HCT116 (cell line): ENCODE measurements at regions not wholly inside any gene's neighbourhood (a gene's known extent, or its start where the extent isn't known, plus 50 kb on each side); places are given as distances from the start of the nearest gene placed in this dataset.

Experiments used
- CBX3 ChIP-seq: IDR thresholded peaks from 2 replicates; pipeline ENCODE4 v1.6.1; 2012; ENCODE audit warnings: low read depth
- CEBPB ChIP-seq: IDR thresholded peaks from 2 replicates; pipeline ENCODE4 v1.6.1; 2012; ENCODE audit warnings: low read depth
- EZH2 ChIP-seq: fragments of 200-600 bp; sonication (generic); IDR thresholded peaks from 2 replicates; pipeline ENCODE4 v1.6.1; 2017; ENCODE audit warnings: antibody characterized with exemption, mixed run types
- EZH2phosphoT487 ChIP-seq: fragments of 200-600 bp; IDR thresholded peaks from 2 replicates; pipeline ENCODE4 v1.6.1; 2018; ENCODE audit warnings: antibody characterized with exemption, borderline replicate concordance
- JUND ChIP-seq: IDR thresholded peaks from 2 replicates; pipeline ENCODE4 v1.6.1; 2012
- POLR2A ChIP-seq: IDR thresholded peaks from 2 replicates; pipeline ENCODE4 v1.7.0; 2011; ENCODE audit warnings: borderline replicate concordance; ENCODE audit not compliant: insufficient read depth, insufficient read length; ENCODE audit errors: extremely low read depth
- POLR2AphosphoS5 ChIP-seq: IDR thresholded peaks from 2 replicates; pipeline ENCODE4 v1.6.1; 2011; ENCODE audit warnings: mild to moderate bottlenecking, low read depth, low read length, moderate library complexity
- TCF7L2 ChIP-seq: IDR thresholded peaks from 2 replicates; pipeline ENCODE4 v1.7.0; 2011; ENCODE audit warnings: borderline replicate concordance, inconsistent platforms; ENCODE audit not compliant: insufficient read depth, insufficient read length; ENCODE audit errors: extremely low read depth
- ZNF274 ChIP-seq: fragments of 200-500 bp; sonication (Bioruptor generic); IDR thresholded peaks from 2 replicates; pipeline ENCODE4 v1.6.1; 2014; ENCODE audit warnings: mild to moderate bottlenecking, low read depth, low read length, inconsistent platforms
- TF ChIP-seq, protein P1 (sequence below): IDR thresholded peaks from 2 replicates; pipeline ENCODE4 v1.6.1; 2012; ENCODE audit warnings: low read depth
- TF ChIP-seq, protein P2 (sequence below), 3 experiments: fragments of 200-600 bp in 1 of 3; sonication (generic) in 1 of 3; IDR thresholded peaks in 2 of 3; conservative IDR thresholded peaks in 1 of 3; 2 replicates each; pipeline ENCODE4 v1.5.1; 2012 to 2017; ENCODE audit warnings: low read depth in 2 of 3, low read length in 2 of 3, antibody characterized with exemption in 1 of 3, borderline replicate concordance in 1 of 3, control low read depth in 1 of 3, mild to moderate bottlenecking in 1 of 3, mixed read lengths in 1 of 3, mixed run types in 1 of 3, moderate library complexity in 1 of 3; ENCODE audit not compliant: insufficient read depth in 1 of 3
- TF ChIP-seq, protein P3 (sequence below): IDR thresholded peaks from 2 replicates; pipeline ENCODE4 v1.6.1; 2012
- TF ChIP-seq, protein P4 (sequence below): IDR thresholded peaks from 2 replicates; pipeline ENCODE4 v1.6.1; 2012

DNA sequence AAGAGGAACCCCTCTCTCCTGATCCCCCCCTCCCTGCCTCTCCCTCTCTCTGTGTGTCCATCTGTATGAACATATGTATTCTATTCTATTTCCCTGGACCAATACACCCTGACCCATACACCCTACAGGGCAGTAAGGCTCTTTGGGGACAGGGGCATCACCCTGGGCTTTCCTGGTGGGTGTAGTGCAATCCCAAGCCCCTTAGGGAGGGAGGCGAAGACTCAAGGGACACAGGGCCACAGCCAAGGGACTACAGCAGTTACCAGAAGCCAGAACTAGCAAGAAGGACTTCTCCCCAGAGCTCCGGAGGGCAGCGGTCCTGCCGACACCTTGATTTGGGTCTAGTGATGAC is 214.2 kb upstream of the RAB6C start:
- TF ChIP-seq, protein P1, sequence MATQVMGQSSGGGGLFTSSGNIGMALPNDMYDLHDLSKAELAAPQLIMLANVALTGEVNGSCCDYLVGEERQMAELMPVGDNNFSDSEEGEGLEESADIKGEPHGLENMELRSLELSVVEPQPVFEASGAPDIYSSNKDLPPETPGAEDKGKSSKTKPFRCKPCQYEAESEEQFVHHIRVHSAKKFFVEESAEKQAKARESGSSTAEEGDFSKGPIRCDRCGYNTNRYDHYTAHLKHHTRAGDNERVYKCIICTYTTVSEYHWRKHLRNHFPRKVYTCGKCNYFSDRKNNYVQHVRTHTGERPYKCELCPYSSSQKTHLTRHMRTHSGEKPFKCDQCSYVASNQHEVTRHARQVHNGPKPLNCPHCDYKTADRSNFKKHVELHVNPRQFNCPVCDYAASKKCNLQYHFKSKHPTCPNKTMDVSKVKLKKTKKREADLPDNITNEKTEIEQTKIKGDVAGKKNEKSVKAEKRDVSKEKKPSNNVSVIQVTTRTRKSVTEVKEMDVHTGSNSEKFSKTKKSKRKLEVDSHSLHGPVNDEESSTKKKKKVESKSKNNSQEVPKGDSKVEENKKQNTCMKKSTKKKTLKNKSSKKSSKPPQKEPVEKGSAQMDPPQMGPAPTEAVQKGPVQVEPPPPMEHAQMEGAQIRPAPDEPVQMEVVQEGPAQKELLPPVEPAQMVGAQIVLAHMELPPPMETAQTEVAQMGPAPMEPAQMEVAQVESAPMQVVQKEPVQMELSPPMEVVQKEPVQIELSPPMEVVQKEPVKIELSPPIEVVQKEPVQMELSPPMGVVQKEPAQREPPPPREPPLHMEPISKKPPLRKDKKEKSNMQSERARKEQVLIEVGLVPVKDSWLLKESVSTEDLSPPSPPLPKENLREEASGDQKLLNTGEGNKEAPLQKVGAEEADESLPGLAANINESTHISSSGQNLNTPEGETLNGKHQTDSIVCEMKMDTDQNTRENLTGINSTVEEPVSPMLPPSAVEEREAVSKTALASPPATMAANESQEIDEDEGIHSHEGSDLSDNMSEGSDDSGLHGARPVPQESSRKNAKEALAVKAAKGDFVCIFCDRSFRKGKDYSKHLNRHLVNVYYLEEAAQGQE: no peak
- TF ChIP-seq POLR2AphosphoS5 (no peak), JUND (no peak), EZH2 (no peak), EZH2phosphoT487 (no peak), POLR2A (no peak), CEBPB (no peak), TCF7L2 (no peak), ZNF274 (no peak), CBX3 (no peak)
- TF ChIP-seq, protein P2, sequence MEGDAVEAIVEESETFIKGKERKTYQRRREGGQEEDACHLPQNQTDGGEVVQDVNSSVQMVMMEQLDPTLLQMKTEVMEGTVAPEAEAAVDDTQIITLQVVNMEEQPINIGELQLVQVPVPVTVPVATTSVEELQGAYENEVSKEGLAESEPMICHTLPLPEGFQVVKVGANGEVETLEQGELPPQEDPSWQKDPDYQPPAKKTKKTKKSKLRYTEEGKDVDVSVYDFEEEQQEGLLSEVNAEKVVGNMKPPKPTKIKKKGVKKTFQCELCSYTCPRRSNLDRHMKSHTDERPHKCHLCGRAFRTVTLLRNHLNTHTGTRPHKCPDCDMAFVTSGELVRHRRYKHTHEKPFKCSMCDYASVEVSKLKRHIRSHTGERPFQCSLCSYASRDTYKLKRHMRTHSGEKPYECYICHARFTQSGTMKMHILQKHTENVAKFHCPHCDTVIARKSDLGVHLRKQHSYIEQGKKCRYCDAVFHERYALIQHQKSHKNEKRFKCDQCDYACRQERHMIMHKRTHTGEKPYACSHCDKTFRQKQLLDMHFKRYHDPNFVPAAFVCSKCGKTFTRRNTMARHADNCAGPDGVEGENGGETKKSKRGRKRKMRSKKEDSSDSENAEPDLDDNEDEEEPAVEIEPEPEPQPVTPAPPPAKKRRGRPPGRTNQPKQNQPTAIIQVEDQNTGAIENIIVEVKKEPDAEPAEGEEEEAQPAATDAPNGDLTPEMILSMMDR (IDR thresholded peaks at IDR 0.05 in 2 of 3, conservative IDR thresholded peaks at IDR 0.05 in 1 of 3; ENCODE audit: borderline replicate concordance in 1 of 3, insufficient read depth in 1 of 3, low read depth in 2 of 3, low read length in 2 of 3): no peak
- TF ChIP-seq, protein P3, sequence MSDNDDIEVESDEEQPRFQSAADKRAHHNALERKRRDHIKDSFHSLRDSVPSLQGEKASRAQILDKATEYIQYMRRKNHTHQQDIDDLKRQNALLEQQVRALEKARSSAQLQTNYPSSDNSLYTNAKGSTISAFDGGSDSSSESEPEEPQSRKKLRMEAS: no peak
- TF ChIP-seq, protein P4, sequence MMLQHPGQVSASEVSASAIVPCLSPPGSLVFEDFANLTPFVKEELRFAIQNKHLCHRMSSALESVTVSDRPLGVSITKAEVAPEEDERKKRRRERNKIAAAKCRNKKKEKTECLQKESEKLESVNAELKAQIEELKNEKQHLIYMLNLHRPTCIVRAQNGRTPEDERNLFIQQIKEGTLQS: no peak
